Adipocyte (in vitro differentiated cells): ENCODE measurements at regions not wholly inside any gene's neighbourhood (a gene's known extent, or its start where the extent isn't known, plus 50 kb on each side); places are given as distances from the start of the nearest gene placed in this dataset.

Experiments used
- DNase-seq: peaks from one replicate; pipeline ENCODE4 v3.0.0-alpha.2; 2015; ENCODE audit warnings: low read depth
- H3K27me3 ChIP-seq: replicated peaks from 2 replicates; pipeline ENCODE4 v1.7.0; 2013; ENCODE audit warnings: mild to moderate bottlenecking, low read length, moderate library complexity; ENCODE audit not compliant: control insufficient read depth, insufficient read depth
- H3K36me3 ChIP-seq: 2 replicates; pipeline ENCODE4 v1.7.0; 2013; ENCODE audit warnings: low read length, mild to moderate bottlenecking, moderate library complexity; ENCODE audit not compliant: control insufficient read depth, insufficient read depth, severe bottlenecking
- H3K4me1 ChIP-seq: 2 replicates; pipeline ENCODE4 v1.7.0; 2013; ENCODE audit warnings: mild to moderate bottlenecking, low read length, moderate library complexity; ENCODE audit not compliant: control insufficient read depth, insufficient read depth
- H3K4me3 ChIP-seq: 2 replicates; pipeline ENCODE4 v1.7.0; 2013; ENCODE audit warnings: mild to moderate bottlenecking, low read length, moderate library complexity
- H3K9ac ChIP-seq: 2 replicates; pipeline ENCODE4 v1.7.0; 2013; ENCODE audit warnings: mild to moderate bottlenecking, low read length, moderate library complexity
- H3K9me3 ChIP-seq: 2 replicates; pipeline ENCODE4 v1.7.0; 2013; ENCODE audit warnings: mild to moderate bottlenecking, low read length, moderate library complexity; ENCODE audit not compliant: control insufficient read depth

- Histone ChIP-seq H3K9ac (no peak overlapping the region), H3K4me3 (no peak overlapping the region), H3K36me3 (no peaks in the 10 kb centered on the region), H3K27me3 (no peaks in the 10 kb centered on the region), H3K4me1 (no peaks in the 10 kb centered on the region), H3K9me3 (peaks cover 11% of the 10 kb centered on the region)
- DNase-seq, result no peak
These were observed 266.8 kb downstream of the MYCN start for GRCh38 chr2:16207151-16207550.

DNA sequence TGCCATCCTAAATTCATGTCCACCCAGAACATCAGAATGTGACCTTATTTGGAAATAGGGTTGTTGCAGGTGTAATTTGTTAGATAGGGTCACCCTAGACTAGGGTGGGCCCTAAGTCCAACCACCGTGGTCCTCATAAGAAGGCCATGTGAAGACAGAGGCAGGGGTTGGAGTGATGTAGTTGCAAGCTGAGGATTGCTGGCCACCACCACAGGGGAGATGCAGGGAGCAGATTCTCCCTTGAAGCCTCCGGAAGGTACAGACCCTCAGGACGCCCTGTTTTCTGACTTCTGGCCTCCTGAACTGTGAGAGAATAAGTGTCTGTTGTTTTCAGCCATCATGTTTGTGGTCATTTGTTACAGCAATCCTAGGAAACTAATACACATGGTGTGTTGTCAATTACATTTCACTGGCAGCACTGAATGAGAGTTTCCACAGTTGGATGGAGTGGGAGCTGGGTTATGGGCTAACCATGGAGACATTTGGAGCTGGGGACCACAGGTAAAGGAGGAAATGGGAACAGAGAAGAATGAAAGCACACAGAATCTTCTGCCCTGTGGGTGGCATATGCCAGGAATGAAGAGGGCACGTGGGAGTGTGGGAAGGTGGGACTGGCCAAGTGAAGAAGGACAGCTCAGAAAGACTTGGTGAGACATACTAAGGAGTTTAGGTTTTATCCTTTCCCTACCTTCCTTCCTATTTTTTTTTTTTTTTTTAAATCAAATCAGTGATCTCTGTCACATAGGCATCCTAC lies 266.0 kb downstream of the MYCN start:
- Histone ChIP-seq H3K9ac (no peak overlapping the region), H3K9me3 (peaks cover 8% of the 10 kb centered on the region), H3K4me3 (no peak overlapping the region), H3K36me3 (no peaks in the 10 kb centered on the region), H3K27me3 (no peaks in the 10 kb centered on the region), H3K4me1 (no peaks in the 10 kb centered on the region)
- no peak for DNase-seq

DNA sequence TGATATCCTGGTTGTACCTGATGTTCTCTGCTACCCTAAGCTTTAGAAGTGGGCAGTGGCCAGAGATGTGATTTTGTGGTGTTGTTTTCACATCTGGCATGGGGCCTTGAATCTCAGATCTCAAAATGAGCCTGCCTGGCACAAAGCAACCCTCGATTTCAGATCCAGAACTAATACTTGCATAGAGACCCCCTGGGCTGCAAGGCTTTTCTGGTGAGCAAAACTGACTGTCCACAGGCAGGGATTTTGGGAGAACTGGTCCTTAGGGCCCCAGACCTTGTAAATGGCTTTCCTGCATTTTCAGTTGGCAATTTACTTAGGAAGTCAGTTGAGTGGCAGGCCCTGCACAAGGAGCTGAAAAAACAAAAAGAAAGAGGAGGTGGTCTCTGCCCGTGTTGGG lies 265.3 kb downstream of the MYCN start:
- H3K27me3 ChIP-seq, result no peaks in the 10 kb centered on the region
- DNase-seq, result no peak
- H3K36me3 ChIP-seq, result no peaks in the 10 kb centered on the region
- no peak overlapping the region for H3K9ac ChIP-seq
- no peaks in the 10 kb centered on the region for H3K4me1 ChIP-seq
- peaks cover 8% of the 10 kb centered on the region for H3K9me3 ChIP-seq
- no peak overlapping the region for H3K4me3 ChIP-seq

GRCh38 chr2:16204886-16205620 lies 264.7 kb downstream of the MYCN start:
- H3K4me3 ChIP-seq, result no peak overlapping the region
- DNase-seq, result no peak

GRCh38 chr2:16204251-16204650 lies 263.9 kb downstream of the MYCN start:
- H3K4me3 ChIP-seq, result no peak overlapping the region
- H3K9ac ChIP-seq, result no peak overlapping the region
- no peaks in the 10 kb centered on the region for H3K4me1 ChIP-seq
- H3K36me3 ChIP-seq, result no peaks in the 10 kb centered on the region
- H3K27me3 ChIP-seq, result no peaks in the 10 kb centered on the region
- H3K9me3 ChIP-seq, result peaks cover 8% of the 10 kb centered on the region
- DNase-seq, result no peak

More at GRCh38 chr2:16204886-16205620, 264.7 kb downstream of the MYCN start:
- Histone ChIP-seq H3K4me1 (no peaks in the 10 kb centered on the region), H3K9ac (no peak overlapping the region), H3K36me3 (no peaks in the 10 kb centered on the region), H3K9me3 (peaks cover 8% of the 10 kb centered on the region), H3K27me3 (no peaks in the 10 kb centered on the region)

DNA sequence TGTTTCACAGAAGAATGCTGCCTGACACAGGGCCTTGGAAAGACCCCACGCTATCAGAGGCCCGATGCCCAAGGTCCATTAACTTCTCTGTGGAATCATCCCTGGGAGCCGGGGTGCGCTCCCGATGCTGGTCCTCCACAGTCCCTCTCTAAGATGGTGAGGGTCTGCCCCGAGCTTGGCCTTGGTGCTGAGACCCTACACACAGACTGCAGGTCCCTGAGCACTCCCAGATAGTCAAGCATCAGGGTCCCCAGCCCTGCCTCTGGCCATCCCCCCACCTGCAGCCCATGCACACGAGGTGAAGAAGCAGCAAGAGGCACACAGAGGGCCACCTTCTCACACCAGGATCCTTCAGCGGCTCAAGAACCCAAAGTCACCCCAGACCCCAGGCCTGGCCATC lies 263.3 kb downstream of the MYCN start:
- Histone ChIP-seq H3K27me3 (no peaks in the 10 kb centered on the region), H3K9me3 (peaks cover 5% of the 10 kb centered on the region), H3K4me3 (no peak overlapping the region), H3K9ac (no peak overlapping the region), H3K4me1 (no peaks in the 10 kb centered on the region), H3K36me3 (no peaks in the 10 kb centered on the region)
- no peak for DNase-seq

DNA sequence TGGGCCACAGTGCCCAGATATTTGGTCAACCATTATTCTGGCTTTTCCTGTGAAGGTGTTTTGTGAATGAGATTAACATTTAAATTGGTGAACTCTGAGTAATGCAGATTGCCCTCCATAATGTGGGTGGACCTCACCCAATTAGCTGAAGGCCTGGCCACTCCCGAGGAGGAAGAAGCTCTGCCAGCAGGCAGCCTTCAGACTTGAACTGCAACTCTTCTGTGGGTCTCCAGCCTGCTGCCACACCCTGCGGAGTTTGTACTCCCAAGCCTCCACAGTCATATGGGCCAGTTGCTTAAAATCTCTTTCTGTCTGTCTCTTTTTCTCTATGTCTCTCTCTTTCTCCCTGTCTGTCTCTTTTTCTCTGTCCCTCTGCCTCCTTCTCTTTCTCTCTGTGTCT lies 262.7 kb downstream of the MYCN start:
- no peak for DNase-seq
- Histone ChIP-seq H3K9me3 (no peaks in the 10 kb centered on the region), H3K9ac (no peak overlapping the region), H3K36me3 (no peaks in the 10 kb centered on the region), H3K4me3 (no peak overlapping the region), H3K27me3 (no peaks in the 10 kb centered on the region), H3K4me1 (no peaks in the 10 kb centered on the region)

DNA sequence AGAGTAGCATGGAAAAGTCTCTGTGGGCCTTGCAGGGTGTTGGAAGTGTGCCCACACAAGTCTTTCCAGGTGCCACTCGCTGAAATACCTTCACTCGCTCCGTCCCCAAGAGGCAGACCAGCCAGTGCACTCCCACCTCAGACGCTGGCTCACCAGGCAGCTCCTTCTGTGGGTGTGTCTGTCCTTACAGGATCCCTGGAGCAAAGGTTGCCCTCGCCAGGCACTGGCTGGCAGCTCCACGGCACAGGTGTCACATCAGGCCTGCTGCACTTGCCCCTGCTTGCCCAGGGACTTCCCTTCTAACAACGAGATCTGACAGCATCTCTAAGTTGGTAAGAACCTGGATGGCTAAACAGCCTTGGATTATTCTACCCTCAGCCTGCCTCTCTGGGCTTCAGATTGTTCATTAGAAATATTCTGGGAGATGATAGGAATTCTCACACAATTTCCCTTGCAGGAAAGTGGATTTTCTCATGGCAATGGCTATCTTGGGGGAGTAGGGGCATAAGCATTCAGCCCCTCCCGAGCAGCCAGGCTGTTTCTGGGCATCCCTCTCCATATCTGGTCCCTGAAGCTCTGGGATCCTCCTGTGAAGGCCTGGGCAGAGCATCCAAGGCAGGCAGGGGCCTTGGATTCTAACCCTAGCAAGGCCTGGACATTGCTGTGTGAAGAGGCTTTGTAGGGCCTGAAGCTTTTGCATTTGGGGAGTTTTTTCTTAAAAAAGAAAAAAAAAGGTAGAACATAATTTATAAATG lies 262.1 kb downstream of the MYCN start:
- Histone ChIP-seq H3K9ac (no peak overlapping the region), H3K27me3 (no peaks in the 10 kb centered on the region), H3K4me1 (no peaks in the 10 kb centered on the region), H3K4me3 (no peak overlapping the region), H3K9me3 (no peaks in the 10 kb centered on the region), H3K36me3 (no peaks in the 10 kb centered on the region)
- no peak for DNase-seq

GRCh38 chr2:16201848-16202247 lies 261.5 kb downstream of the MYCN start:
- Histone ChIP-seq H3K27me3 (no peaks in the 10 kb centered on the region), H3K4me1 (no peaks in the 10 kb centered on the region), H3K36me3 (no peaks in the 10 kb centered on the region), H3K9ac (no peak overlapping the region), H3K4me3 (no peak overlapping the region), H3K9me3 (no peaks in the 10 kb centered on the region)
- DNase-seq, result no peak

DNA sequence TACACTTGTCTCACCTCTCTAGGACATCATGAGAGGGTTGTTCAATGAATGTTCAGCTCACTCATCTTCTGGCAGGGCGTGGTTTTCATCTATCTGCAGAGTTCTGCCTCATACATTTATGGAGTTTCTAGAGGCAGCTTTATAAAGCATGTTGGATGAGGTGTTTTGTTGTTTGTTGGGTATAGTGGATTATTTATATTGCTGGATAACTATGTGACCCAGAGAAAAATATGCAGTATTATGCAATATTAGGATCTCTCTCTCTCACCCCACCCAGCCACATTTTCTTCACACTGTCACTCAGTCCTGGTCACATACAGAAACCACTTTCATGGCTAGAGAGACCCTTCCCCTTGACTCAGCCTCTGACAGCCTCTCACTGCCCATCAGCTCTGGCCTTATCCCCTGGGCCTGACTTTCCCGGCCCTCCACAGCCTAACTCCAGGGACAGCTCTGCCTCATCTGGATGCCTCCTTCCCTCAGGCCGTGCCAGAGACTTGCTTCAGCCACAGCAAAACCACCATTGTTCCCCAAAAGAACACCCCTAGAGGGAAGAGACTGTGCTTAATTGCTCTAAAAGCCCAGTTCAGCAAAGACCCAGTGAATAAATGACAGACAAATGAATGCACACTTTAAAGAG lies 260.3 kb downstream of the MYCN start:
- DNase-seq, result no peak
- no peaks in the 10 kb centered on the region for H3K27me3 ChIP-seq
- no peak overlapping the region for H3K9ac ChIP-seq
- H3K9me3 ChIP-seq, result no peaks in the 10 kb centered on the region
- H3K36me3 ChIP-seq, result no peaks in the 10 kb centered on the region
- H3K4me3 ChIP-seq, result no peak overlapping the region
- no peaks in the 10 kb centered on the region for H3K4me1 ChIP-seq
